ENCODE measurements at regions not wholly inside any gene's neighbourhood (a gene's known extent, or its start where the extent isn't known, plus 50 kb on each side); places are given as distances from the start of the nearest gene placed in this dataset.

- no peak overlapping the region for H3K4me3 ChIP-seq
- H3K4me1 ChIP-seq = no peaks in the 10 kb centered on the region
- H3K27me3 ChIP-seq = no peaks in the 10 kb centered on the region
- H3K36me3 ChIP-seq (ENCODE audit: low read depth, missing control alignments) = no peaks in the 10 kb centered on the region
- no peak overlapping the region for H3K27ac ChIP-seq
- no peak for DNase-seq
- intact Hi-C loops (cut with DNase I; ENCODE audit: low total_unique reads) = no loop called here
- TF ChIP-seq POLR2A (IDR thresholded peaks at IDR 0.05) = no peak
- no peak for TF ChIP-seq CTCF (IDR thresholded peaks at IDR 0.05)
- H3K9me3 ChIP-seq = no peaks in the 10 kb centered on the region
Measured at GRCh38 chrX:95645738-95646137, 1038.9 kb upstream of the DIAPH2 start.

GRCh38 chrX:95662200-95662599 is 1022.4 kb upstream of the DIAPH2 start:
- no peak for DNase-seq
- no peak overlapping the region for H3K27ac ChIP-seq
- TF ChIP-seq POLR2A (IDR thresholded peaks at IDR 0.05) (no peak), CTCF (IDR thresholded peaks at IDR 0.05) (no peak)
- WGBS, 2 donors = 67 to 84% methylated on average over 1 of the region's 1 CpG
- H3K9me3 ChIP-seq = no peaks in the 10 kb centered on the region
- H3K4me3 ChIP-seq = no peak overlapping the region
- no peaks in the 10 kb centered on the region for H3K27me3 ChIP-seq
- H3K4me1 ChIP-seq = no peaks in the 10 kb centered on the region
- intact Hi-C loops (cut with DNase I; ENCODE audit: low total_unique reads) = no loop called here
- no peaks in the 10 kb centered on the region for H3K36me3 ChIP-seq (ENCODE audit: low read depth, missing control alignments)

GRCh38 chrX:95666056-95666455 is 1018.6 kb upstream of the DIAPH2 start:
- Histone ChIP-seq H3K4me1 (no peaks in the 10 kb centered on the region), H3K27ac (no peak overlapping the region), H3K9me3 (no peaks in the 10 kb centered on the region), H3K36me3 (ENCODE audit: low read depth, missing control alignments) (no peaks in the 10 kb centered on the region), H3K4me3 (no peak overlapping the region), H3K27me3 (no peaks in the 10 kb centered on the region)
- intact Hi-C loops (cut with DNase I; ENCODE audit: low total_unique reads) = no loop called here
- TF ChIP-seq CTCF (IDR thresholded peaks at IDR 0.05) (no peak), POLR2A (IDR thresholded peaks at IDR 0.05) (no peak)
- WGBS, 2 donors = 70% methylated on average over 2 of the region's 2 CpGs; no CpG with 5 or more reads in 1 of the 2 donors
- no peak for DNase-seq

GRCh38 chrX:95675011-95675410 is 1009.6 kb upstream of the DIAPH2 start:
- H3K9me3 ChIP-seq = no peaks in the 10 kb centered on the region
- no peaks in the 10 kb centered on the region for H3K36me3 ChIP-seq (ENCODE audit: low read depth, missing control alignments)
- TF ChIP-seq CTCF (IDR thresholded peaks at IDR 0.05) (no peak), POLR2A (IDR thresholded peaks at IDR 0.05) (no peak)
- no peaks in the 10 kb centered on the region for H3K4me1 ChIP-seq
- no peak for DNase-seq
- intact Hi-C loops (cut with DNase I; ENCODE audit: low total_unique reads) = no loop called here
- no peak overlapping the region for H3K27ac ChIP-seq
- H3K27me3 ChIP-seq = no peaks in the 10 kb centered on the region
- 81 to 89% methylated on average over 2 of the region's 2 CpGs for WGBS, 2 donors
- no peak overlapping the region for H3K4me3 ChIP-seq

- TF ChIP-seq CTCF (IDR thresholded peaks at IDR 0.05) (no peak), POLR2A (IDR thresholded peaks at IDR 0.05) (no peak)
- no peak for DNase-seq
Measured at GRCh38 chrX:95675794-95676193, 1008.8 kb upstream of the DIAPH2 start.

More at GRCh38 chrX:95675794-95676193, 1008.8 kb upstream of the DIAPH2 start:
- no peak overlapping the region for H3K4me3 ChIP-seq
- H3K4me1 ChIP-seq = no peaks in the 10 kb centered on the region
- intact Hi-C loops (cut with DNase I; ENCODE audit: low total_unique reads) = no loop called here
- no peaks in the 10 kb centered on the region for H3K27me3 ChIP-seq
- no peaks in the 10 kb centered on the region for H3K9me3 ChIP-seq
- H3K36me3 ChIP-seq (ENCODE audit: low read depth, missing control alignments) = no peaks in the 10 kb centered on the region
- H3K27ac ChIP-seq = no peak overlapping the region
- WGBS, 2 donors = 77 to 86% methylated on average over 3 of the region's 3 CpGs
